ENCODE measurements at regions not wholly inside any gene's neighbourhood (a gene's known extent, or its start where the extent isn't known, plus 50 kb on each side); places are given as distances from the start of the nearest gene placed in this dataset.

GRCh38 chr15:98581715-98582114, 66.6 kb upstream of the IGF1R start:
- no peak for TF ChIP-seq EZH2 (IDR thresholded peaks at IDR 0.05; ENCODE audit: insufficient read depth, poor library complexity, severe bottlenecking)
- TF ChIP-seq EZH2phosphoT487 (IDR thresholded peaks at IDR 0.05; ENCODE audit: insufficient read depth, low read depth): no peak
